Loucy (cell line): ENCODE measurements at regions not wholly inside any gene's neighbourhood (a gene's known extent, or its start where the extent isn't known, plus 50 kb on each side); places are given as distances from the start of the nearest gene placed in this dataset.

Source experiments
- H2AFZ ChIP-seq: fragments of 200-600 bp; sonication (generic); 2 replicates; pipeline ENCODE4 v1.6.0; 2016; ENCODE audit warnings: antibody characterized with exemption, mild to moderate bottlenecking, low read length, moderate library complexity
- H3F3A ChIP-seq: fragments of 200-600 bp; 2 replicates; pipeline ENCODE4 v1.6.0; 2016; ENCODE audit warnings: antibody characterized with exemption, low read depth, mild to moderate bottlenecking
- H3K27me3 ChIP-seq: fragments of 200-600 bp; sonication (generic); 2 replicates; pipeline ENCODE4 v1.6.1; 2014; ENCODE audit warnings: low read length, mild to moderate bottlenecking; ENCODE audit not compliant: insufficient read depth, poor library complexity, severe bottlenecking
- H3K36me3 ChIP-seq: fragments of 200-600 bp; sonication (generic); 2 replicates; pipeline ENCODE4 v1.6.1; 2016; ENCODE audit warnings: low read length; ENCODE audit not compliant: insufficient read depth
- H3K4me1 ChIP-seq: fragments of 200-600 bp; sonication (generic); 2 replicates; pipeline ENCODE4 v1.5.1; 2014; ENCODE audit warnings: low read length, mild to moderate bottlenecking; ENCODE audit not compliant: insufficient read depth, poor library complexity, severe bottlenecking
- H3K4me2 ChIP-seq: fragments of 200-600 bp; sonication (generic); 2 replicates; pipeline ENCODE4 v1.6.0; 2014; ENCODE audit warnings: antibody characterized with exemption, low read length, low read depth, mild to moderate bottlenecking; ENCODE audit not compliant: poor library complexity, severe bottlenecking
- H3K4me3 ChIP-seq: fragments of 200-600 bp; sonication (generic); 2 replicates; pipeline ENCODE4 v1.5.1; 2014; ENCODE audit warnings: low read length, mild to moderate bottlenecking, mixed read lengths; ENCODE audit not compliant: poor library complexity, severe bottlenecking
- H3K79me2 ChIP-seq: fragments of 200-600 bp; sonication (generic); 2 replicates; pipeline ENCODE4 v1.6.1; 2014; ENCODE audit warnings: low read length; ENCODE audit not compliant: insufficient read depth
- H3K9ac ChIP-seq: fragments of 200-600 bp; sonication (generic); 2 replicates; pipeline ENCODE4 v1.6.0; 2014; ENCODE audit warnings: mild to moderate bottlenecking, low read depth, low read length, moderate library complexity; ENCODE audit not compliant: poor library complexity, severe bottlenecking
- H3K9me2 ChIP-seq: fragments of 200-600 bp; sonication (generic); replicated peaks from 2 replicates; pipeline ENCODE4 v1.6.1; 2016; ENCODE audit warnings: low read depth, low read length, mixed read lengths
- H3K9me3 ChIP-seq: fragments of 200-600 bp; sonication (generic); 2 replicates; pipeline ENCODE4 v1.6.1; 2014; ENCODE audit warnings: mild to moderate bottlenecking, antibody characterized with exemption, low read length, low read depth; ENCODE audit not compliant: insufficient read depth
- H4K20me1 ChIP-seq: fragments of 200-600 bp; sonication (generic); 2 replicates; pipeline ENCODE4 v1.6.0; 2014; ENCODE audit warnings: antibody characterized with exemption, low read length, mild to moderate bottlenecking; ENCODE audit not compliant: insufficient read depth, poor library complexity, severe bottlenecking
- EZH2phosphoT487 ChIP-seq: fragments of 200-600 bp; IDR thresholded peaks from 2 replicates; pipeline ENCODE4 v1.6.1; 2018; ENCODE audit warnings: antibody characterized with exemption, mild to moderate bottlenecking, moderate library complexity, borderline replicate concordance
- TF ChIP-seq, protein P1 (sequence below): fragments of 200-600 bp; sonication (generic); conservative IDR thresholded peaks from 2 replicates; pipeline ENCODE4 v1.5.1; 2014; ENCODE audit warnings: mild to moderate bottlenecking, antibody characterized with exemption, low read length

DNA sequence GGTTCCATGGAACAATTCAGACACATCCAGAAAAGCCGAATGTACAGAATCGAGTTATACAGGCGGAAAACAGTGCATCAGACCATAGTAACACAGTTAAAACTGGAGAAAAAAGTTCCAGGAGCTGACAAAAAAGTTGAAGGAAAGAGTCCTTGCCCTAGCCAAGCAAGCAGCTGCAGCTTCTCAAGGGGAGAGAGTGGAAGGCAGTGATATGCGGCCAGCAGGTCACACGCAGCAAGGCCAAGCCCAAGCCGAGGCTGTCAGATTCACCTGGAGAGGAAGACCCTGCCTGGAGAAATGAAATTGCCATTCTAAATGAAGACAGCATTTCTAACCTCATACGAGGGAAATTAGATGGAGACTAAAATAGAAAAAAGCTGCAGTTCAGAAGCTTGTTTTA is 55.8 kb downstream of the RGS12 start:
- peaks cover 26% of the 10 kb centered on the region for H4K20me1 ChIP-seq
- no peaks in the 10 kb centered on the region for H3F3A ChIP-seq
- H3K9me2 ChIP-seq, result no peaks in the 10 kb centered on the region
- no peak for TF ChIP-seq EZH2phosphoT487
- TF ChIP-seq, protein P1, sequence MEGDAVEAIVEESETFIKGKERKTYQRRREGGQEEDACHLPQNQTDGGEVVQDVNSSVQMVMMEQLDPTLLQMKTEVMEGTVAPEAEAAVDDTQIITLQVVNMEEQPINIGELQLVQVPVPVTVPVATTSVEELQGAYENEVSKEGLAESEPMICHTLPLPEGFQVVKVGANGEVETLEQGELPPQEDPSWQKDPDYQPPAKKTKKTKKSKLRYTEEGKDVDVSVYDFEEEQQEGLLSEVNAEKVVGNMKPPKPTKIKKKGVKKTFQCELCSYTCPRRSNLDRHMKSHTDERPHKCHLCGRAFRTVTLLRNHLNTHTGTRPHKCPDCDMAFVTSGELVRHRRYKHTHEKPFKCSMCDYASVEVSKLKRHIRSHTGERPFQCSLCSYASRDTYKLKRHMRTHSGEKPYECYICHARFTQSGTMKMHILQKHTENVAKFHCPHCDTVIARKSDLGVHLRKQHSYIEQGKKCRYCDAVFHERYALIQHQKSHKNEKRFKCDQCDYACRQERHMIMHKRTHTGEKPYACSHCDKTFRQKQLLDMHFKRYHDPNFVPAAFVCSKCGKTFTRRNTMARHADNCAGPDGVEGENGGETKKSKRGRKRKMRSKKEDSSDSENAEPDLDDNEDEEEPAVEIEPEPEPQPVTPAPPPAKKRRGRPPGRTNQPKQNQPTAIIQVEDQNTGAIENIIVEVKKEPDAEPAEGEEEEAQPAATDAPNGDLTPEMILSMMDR, result no peak
- H3K4me3 ChIP-seq, result no peak overlapping the region
- H3K36me3 ChIP-seq, result peaks cover 40% of the 10 kb centered on the region
- peaks cover 21% of the 10 kb centered on the region for H3K4me1 ChIP-seq
- no peak overlapping the region for H3K4me2 ChIP-seq
- H3K9ac ChIP-seq, result no peak overlapping the region
- H3K9me3 ChIP-seq, result peaks cover 10% of the 10 kb centered on the region; the same call in 1 of the 2 replicates
- H3K79me2 ChIP-seq, result peaks cover 96% of the 10 kb centered on the region
- H3K27me3 ChIP-seq, result no peaks in the 10 kb centered on the region
- H2AFZ ChIP-seq, result no peak overlapping the region

- H3K27me3 ChIP-seq, result no peaks in the 10 kb centered on the region
- H4K20me1 ChIP-seq, result peaks cover 21% of the 10 kb centered on the region
- H3K9me3 ChIP-seq, result peaks cover 10% of the 10 kb centered on the region; the same call in 1 of the 2 replicates
- no peak overlapping the region for H3K4me2 ChIP-seq
- H3K36me3 ChIP-seq, result peaks cover 36% of the 10 kb centered on the region; the same call in 1 of the 2 replicates
- H3F3A ChIP-seq, result no peaks in the 10 kb centered on the region
- no peak overlapping the region for H2AFZ ChIP-seq
- H3K9ac ChIP-seq, result no peak overlapping the region
- no peaks in the 10 kb centered on the region for H3K9me2 ChIP-seq
- H3K4me1 ChIP-seq, result peaks cover 20% of the 10 kb centered on the region
- TF ChIP-seq EZH2phosphoT487, result no peak
- TF ChIP-seq, protein P1, result no peak
- peaks cover 96% of the 10 kb centered on the region for H3K79me2 ChIP-seq
- no peak overlapping the region for H3K4me3 ChIP-seq
These were observed 56.3 kb downstream of the RGS12 start for GRCh38 chr4:3349116-3349515.

- peaks cover 10% of the 10 kb centered on the region; the same call in 1 of the 2 replicates for H3K9me3 ChIP-seq
- no peak overlapping the region for H3K9ac ChIP-seq
- no peaks in the 10 kb centered on the region for H3K27me3 ChIP-seq
- no peaks in the 10 kb centered on the region for H3K9me2 ChIP-seq
- H2AFZ ChIP-seq, result no peak overlapping the region
- peaks cover 94% of the 10 kb centered on the region for H3K79me2 ChIP-seq
- no peak for TF ChIP-seq EZH2phosphoT487
- TF ChIP-seq, protein P1, result no peak
- peaks cover 39% of the 10 kb centered on the region for H3K36me3 ChIP-seq
- no peak overlapping the region for H3K4me3 ChIP-seq
- no peaks in the 10 kb centered on the region for H3F3A ChIP-seq
- peaks cover 10% of the 10 kb centered on the region for H4K20me1 ChIP-seq
- no peak overlapping the region for H3K4me2 ChIP-seq
- H3K4me1 ChIP-seq, result peaks cover 4% of the 10 kb centered on the region
These were observed 59.2 kb downstream of the RGS12 start for GRCh38 chr4:3351997-3352396.
